NCI-H2029 (cell line): ENCODE measurements at regions not wholly inside any gene's neighbourhood (a gene's known extent, or its start where the extent isn't known, plus 50 kb on each side); places are given as distances from the start of the nearest gene placed in this dataset.

Experiments used
- DNase-seq: peaks from one replicate; lab custom pipeline; 2025; lab: John Stamatoyannopoulos, UW

- no peak for DNase-seq
Observed at GRCh38 chr2:155810411-155810810, 522.1 kb downstream of the NR4A2 start.

DNA sequence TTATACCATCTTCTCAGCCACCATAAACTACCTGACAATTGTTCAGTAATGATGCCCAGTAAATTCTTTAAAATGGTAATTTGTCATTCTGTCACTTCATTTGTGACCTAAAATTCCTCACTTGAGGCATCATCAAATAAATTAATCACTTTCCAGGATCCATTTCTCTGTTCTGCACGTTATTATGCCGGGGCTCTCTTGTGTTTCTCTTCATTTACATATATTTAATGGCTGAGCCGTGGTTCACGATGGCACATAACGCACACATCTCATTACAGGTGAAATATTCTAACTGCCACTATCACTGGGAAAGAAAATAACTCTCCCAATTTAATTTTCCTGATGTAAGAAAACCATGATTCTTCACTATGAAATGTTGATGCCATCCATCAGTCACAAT lies 529.6 kb downstream of the NR4A2 start:
- no peak for DNase-seq

GRCh38 chr2:155792666-155793065 lies 539.9 kb downstream of the NR4A2 start:
- no peak for DNase-seq

GRCh38 chr2:155770516-155770915 lies 562.0 kb downstream of the NR4A2 start:
- no peak for DNase-seq

DNA sequence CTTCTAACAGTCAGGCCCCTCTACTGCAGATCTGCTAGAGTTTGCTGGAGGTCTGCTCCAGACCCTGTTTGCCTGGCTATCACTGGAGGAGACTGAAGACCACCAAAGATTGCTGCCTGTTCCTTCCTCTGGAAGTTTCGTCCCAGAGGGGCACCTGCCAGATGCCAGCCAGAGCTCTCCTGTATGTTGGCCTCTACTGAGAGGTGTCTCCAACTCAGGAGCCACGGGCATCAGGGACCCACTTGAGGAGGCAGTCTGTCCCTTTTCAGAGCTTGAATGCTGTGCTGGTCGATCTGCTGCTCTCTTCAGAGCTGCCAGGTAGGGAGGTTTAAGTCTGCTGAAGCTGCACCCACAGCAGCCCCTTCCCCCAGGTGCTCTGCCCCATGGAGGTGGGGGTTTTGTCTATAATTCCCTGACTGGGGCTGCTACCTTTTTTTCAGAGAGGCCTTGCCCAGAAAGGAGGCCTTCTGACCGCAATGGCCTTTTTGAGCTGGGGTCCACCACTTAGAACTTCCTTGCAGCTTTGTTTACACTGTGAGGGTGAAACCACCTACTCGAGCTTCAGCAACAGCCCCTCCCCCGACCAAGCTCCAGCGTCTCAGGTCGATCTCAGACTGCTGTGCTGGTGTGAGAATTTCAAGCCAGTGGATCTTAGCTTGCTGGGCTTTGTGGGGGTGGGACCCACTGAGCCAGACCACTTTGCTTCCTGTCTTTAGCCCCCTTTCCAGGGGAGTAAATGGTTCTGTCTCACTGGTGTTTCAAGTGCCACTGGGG lies 566.0 kb downstream of the NR4A2 start:
- no peak for DNase-seq

DNA sequence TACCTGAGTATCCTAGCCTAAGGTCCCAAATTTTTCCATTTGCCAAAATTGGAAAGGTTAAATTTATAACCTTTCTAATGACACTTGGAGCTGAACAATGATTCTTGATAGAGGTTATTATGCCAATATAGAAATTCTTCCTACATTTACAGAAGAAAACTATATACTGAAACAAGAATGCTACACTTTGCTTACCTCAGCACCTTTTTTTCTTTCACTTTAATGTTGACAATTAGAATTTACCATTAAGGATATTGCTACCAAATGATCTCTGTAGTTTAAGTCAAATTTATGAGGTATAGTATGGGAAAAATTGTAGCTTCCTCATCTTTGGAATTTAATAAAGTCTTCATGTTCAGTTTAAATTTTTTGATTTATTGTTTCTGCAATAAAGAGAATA lies 577.0 kb downstream of the NR4A2 start:
- no peak for DNase-seq

GRCh38 chr2:155748131-155748530 lies 584.4 kb downstream of the NR4A2 start:
- DNase-seq: no peak

DNA sequence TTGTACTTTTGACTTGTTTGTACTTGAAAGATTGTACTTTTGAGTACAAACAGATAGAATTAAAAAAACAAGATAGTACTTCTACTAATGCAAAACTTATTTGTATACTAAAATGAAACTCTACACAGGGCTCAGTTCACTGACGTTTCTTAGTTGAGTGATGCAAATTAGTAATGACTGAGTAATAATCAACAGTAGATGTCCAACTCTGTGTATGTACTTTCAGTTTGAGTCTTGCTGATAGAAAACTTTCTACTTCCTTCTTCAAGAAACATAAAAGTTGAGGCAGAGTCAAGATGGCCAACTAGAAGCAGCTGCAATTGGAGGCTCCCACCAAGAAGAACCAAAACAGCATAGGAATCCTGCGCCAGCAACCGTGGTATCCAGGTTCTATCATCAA lies 585.0 kb downstream of the NR4A2 start:
- DNase-seq: no peak

DNA sequence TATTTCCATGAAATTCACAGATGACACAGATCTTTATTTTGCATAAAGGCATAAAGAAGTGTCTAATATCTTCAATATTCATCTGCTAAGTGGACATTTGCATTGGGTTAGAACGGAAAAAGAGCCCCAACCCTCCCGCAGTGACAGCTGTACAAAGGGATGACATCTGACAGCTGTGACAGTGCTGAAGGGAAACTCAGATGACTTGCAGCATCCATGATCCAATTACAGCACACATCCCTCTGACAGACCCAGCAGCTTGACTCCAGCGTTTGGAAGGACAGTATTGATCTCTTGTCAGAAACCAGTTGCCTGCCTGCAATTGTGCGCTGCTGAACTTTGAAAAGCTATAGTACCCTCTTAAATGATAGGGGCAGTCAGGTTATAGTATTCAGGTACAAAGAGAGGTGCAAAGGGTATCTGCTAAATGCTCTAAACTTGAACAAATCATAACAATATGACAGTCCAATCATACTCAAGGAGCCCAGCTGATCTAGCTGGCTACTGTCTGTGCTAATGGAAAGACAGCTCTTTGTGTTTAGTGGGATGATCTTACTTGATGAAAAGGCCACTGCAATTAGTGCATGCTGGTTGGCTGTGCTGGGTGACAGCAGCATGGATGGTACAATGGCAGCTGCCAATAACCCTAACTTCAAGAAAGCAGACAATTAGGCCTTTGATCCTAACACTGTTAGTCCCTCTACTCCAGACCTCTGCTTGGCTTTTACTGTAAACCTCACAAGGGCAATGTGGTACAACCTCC lies 599.2 kb downstream of the NR4A2 start:
- no peak for DNase-seq

GRCh38 chr2:155730804-155731203 lies 601.7 kb downstream of the NR4A2 start:
- DNase-seq: no peak

- no peak for DNase-seq
Observed at GRCh38 chr2:155727187-155727895, 605.2 kb downstream of the NR4A2 start.

DNA sequence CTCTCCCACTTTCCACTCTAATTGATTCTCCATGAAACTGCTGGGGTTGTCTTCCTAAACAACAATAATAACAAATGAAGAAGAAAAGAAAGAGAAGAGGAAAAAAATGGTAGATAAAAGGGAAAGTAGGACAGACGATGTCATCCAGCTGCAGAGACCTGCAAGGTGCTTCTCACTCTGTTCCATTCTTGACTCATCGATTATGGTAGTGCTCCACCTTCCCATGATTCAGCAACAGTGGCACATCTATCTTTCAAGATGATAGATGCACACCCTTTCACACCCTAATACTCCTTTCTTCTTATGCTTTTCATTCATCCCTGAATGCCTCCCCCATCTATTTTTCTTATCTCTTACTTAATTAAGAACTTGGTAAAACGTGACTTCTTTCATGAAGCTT lies 610.2 kb downstream of the NR4A2 start:
- no peak for DNase-seq

GRCh38 chr2:155715705-155716104 lies 616.8 kb downstream of the NR4A2 start:
- no peak for DNase-seq

DNA sequence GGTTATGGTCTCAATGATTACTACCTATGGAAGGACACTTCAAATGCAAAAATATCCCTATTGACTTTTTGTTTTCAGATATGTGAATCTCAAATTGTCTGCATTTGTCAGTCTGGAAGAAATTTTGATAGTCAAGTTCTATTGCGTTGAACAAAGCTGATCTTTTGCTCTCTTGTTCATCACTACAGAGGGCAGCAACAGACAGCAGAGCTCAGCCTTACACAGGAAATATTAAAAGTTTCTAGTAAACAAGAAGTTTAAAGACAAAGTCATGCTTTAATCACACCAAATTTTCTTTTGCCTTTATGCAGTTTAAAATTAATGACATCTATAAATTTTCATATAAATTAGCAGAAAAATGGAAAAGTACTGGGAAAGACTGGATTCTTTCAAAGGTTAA lies 617.5 kb downstream of the NR4A2 start:
- no peak for DNase-seq

DNA sequence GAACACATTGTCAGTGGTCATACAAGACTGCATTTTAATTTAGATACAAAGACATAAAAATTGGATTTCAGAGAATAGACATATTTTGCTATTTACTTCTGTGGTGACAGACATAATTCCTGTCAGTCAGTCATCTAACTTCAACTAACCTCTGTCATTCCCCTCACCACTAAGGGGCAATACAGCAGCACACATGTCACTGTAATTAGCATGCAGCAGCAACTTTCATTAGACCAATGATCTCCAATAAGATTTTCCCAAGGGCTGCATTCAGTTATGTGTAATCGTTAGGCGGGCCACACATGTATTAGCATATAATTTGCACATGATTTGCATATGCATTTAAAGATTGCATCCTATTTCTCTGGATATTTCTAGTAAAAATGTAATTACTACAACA lies 624.5 kb downstream of the NR4A2 start:
- no peak for DNase-seq

GRCh38 chr2:155703917-155704316 lies 628.6 kb downstream of the NR4A2 start:
- no peak for DNase-seq

DNA sequence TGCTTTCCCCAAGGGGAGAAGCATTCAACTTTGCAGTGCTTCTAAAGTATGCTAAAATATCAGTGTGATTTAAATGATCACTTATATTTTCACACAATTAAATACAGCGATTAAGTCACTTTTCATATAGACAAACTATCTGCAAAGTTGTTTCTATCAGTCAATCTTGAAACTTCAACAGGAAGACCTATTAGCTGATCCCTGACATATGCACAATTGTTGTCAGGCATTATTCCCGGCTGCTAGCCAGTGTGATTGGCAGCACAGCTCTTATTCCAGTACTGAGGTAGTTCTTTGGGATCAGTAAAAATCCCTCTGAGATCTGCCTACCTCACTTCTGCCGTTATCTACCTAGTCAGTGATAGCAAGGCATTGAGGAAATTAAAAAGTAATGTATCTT lies 629.5 kb downstream of the NR4A2 start:
- no peak for DNase-seq

GRCh38 chr2:155701721-155702120 lies 630.8 kb downstream of the NR4A2 start:
- DNase-seq: no peak

- no peak for DNase-seq
Observed at GRCh38 chr2:155696571-155696970, 636.0 kb downstream of the NR4A2 start.

GRCh38 chr2:155695505-155695904 lies 637.0 kb downstream of the NR4A2 start:
- no peak for DNase-seq

GRCh38 chr2:155692856-155693255 lies 639.7 kb downstream of the NR4A2 start:
- no peak for DNase-seq

- DNase-seq: no peak
Observed at GRCh38 chr2:155692106-155692505, 640.4 kb downstream of the NR4A2 start.

DNA sequence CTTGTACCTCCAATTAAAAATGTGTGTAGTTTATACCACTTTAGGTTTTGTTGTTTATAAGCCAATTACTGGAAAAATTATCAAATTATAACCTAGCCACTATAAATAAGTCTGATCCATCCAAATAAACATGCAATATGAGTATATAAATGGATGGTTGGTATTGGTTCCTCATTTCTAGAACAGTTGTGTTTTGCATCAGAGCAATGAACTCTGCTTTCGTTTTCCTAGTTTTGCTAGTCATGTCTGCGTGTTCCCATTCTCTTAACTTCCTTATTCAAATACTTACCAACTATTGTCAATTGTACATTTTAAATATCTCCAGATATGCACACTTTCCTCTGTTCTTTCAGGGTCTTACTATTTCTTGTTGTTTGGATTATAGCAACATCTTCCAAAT lies 641.7 kb downstream of the NR4A2 start:
- DNase-seq: no peak
